H1 (cell line): ENCODE measurements at regions not wholly inside any gene's neighbourhood (a gene's known extent, or its start where the extent isn't known, plus 50 kb on each side); places are given as distances from the start of the nearest gene placed in this dataset.

Experiments
- CTCF ChIA-PET: fragments of 300-600 bp; sonication (Branson Sonifier 250); formaldehyde crosslinking; loops from one replicate; lab custom pipeline; 2021; ENCODE audit not compliant: partially characterized antibody; lab: Charles Lee
- POLR2A ChIA-PET: fragments of 300-600 bp; sonication (Branson Sonifier 250); formaldehyde crosslinking; loops from one replicate; lab custom pipeline; 2021; ENCODE audit warnings: inconsistent platforms; ENCODE audit not compliant: partially characterized antibody; lab: Charles Lee
- DNase-seq, 2 experiments: peaks; one replicate each; pipeline versions ENCODE4 v3.0.0 to v3.0.0-alpha.2; 2010 to 2022; ENCODE audit warnings: low spot score in 2 of 2, low read depth in 1 of 2, mixed read lengths in 1 of 2
- FAIRE-seq: peaks from 2 replicates; lab custom pipeline; 2011; peaks lifted over from hg19 to GRCh38; lab: Jason Lieb, UNC
- H2AFZ ChIP-seq: 2 replicates; pipeline ENCODE4 v1.8.1; 2012; ENCODE audit warnings: low read length, inconsistent platforms
- H2AK5ac ChIP-seq: 2 replicates; pipeline ENCODE4 v1.6.1; 2013; ENCODE audit warnings: low read depth, low read length
- H2BK120ac ChIP-seq: replicated peaks from 2 replicates; pipeline ENCODE3; 2013; ENCODE audit warnings: low read depth, low read length, inconsistent platforms
- H2BK12ac ChIP-seq: 2 replicates; pipeline ENCODE4 v1.6.1; 2013; ENCODE audit warnings: low read depth, low read length
- H2BK15ac ChIP-seq: 2 replicates; pipeline ENCODE4 v1.6.1; 2013; ENCODE audit warnings: low read length
- H2BK20ac ChIP-seq: 2 replicates; pipeline ENCODE4 v1.6.1; 2013; ENCODE audit warnings: low read length
- H2BK5ac ChIP-seq: 2 replicates; pipeline ENCODE4 v1.6.1; 2013; ENCODE audit warnings: low read depth, low read length
- H3K14ac ChIP-seq: 2 replicates; pipeline ENCODE4 v1.6.1; 2013; ENCODE audit warnings: inconsistent platforms; ENCODE audit not compliant: insufficient read length
- H3K18ac ChIP-seq: 2 replicates; pipeline ENCODE4 v1.6.1; 2013; ENCODE audit warnings: low read length; ENCODE audit errors: extremely low read depth
- H3K23ac ChIP-seq: 2 replicates; pipeline ENCODE4 v1.6.1; 2013; ENCODE audit warnings: inconsistent platforms; ENCODE audit not compliant: insufficient read length
- H3K23me2 ChIP-seq: 2 replicates; pipeline ENCODE4 v1.6.1; 2013; ENCODE audit warnings: low read depth, low read length
- H3K27ac ChIP-seq: 2 replicates; pipeline ENCODE4 v1.6.1; 2011; ENCODE audit warnings: low read depth, low read length, inconsistent platforms
- H3K27me3 ChIP-seq, 4 experiments: replicated peaks in 1 of 4; 1 replicate in 1 of 4; 2 replicates in 3 of 4; pipeline versions ENCODE4 v1.6.1 to v1.8.1; 2011 to 2013; ENCODE audit warnings: low read length in 3 of 4, mild to moderate bottlenecking in 3 of 4, inconsistent platforms in 2 of 4, mixed read lengths in 2 of 4, moderate library complexity in 1 of 4; ENCODE audit not compliant: control insufficient read depth in 3 of 4, insufficient read depth in 3 of 4; ENCODE audit errors: extremely low read depth in 1 of 4
- H3K36me3 ChIP-seq, 4 experiments: 2 replicates each; pipeline versions ENCODE4 v1.6.1 to v1.8.1; 2011 to 2013; ENCODE audit warnings: mild to moderate bottlenecking in 4 of 4, low read length in 3 of 4, moderate library complexity in 2 of 4, control low read depth in 1 of 4, inconsistent platforms in 1 of 4; ENCODE audit not compliant: insufficient read depth in 4 of 4, control insufficient read depth in 2 of 4
- H3K4ac ChIP-seq: replicated peaks from 2 replicates; pipeline ENCODE3; 2013; ENCODE audit warnings: low read length, low read depth, mixed read lengths, inconsistent platforms; ENCODE audit not compliant: insufficient read length
- H3K4me1 ChIP-seq, 4 experiments: replicated peaks in 1 of 4; 1 replicate in 1 of 4; 2 replicates in 3 of 4; pipeline versions ENCODE4 v1.6.1 to v1.8.1; 2011 to 2013; ENCODE audit warnings: low read length in 3 of 4, inconsistent platforms in 2 of 4, mixed read lengths in 1 of 4; ENCODE audit not compliant: insufficient read depth in 4 of 4, control insufficient read depth in 3 of 4
- H3K4me2 ChIP-seq, 2 experiments: 2 replicates each; pipeline versions ENCODE4 v1.6.1 to v1.8.1; 2011 to 2013; ENCODE audit warnings: low read depth in 2 of 2, low read length in 2 of 2, control low read depth in 1 of 2, inconsistent platforms in 1 of 2, mild to moderate bottlenecking in 1 of 2; ENCODE audit not compliant: insufficient read depth in 1 of 2
- H3K4me3 ChIP-seq, 4 experiments: fragments of 200-600, 300-600 bp in 1 of 4; sonication (generic), shearing (Covaris generic), sonication (Bioruptor Twin) in 1 of 4; 2 replicates each; pipeline versions ENCODE4 v1.5.1 to v1.8.1; 2011 to 2016; ENCODE audit warnings: low read length in 4 of 4, low read depth in 3 of 4, control low read depth in 2 of 4, inconsistent platforms in 2 of 4, mild to moderate bottlenecking in 2 of 4, mixed read lengths in 1 of 4, moderate library complexity in 1 of 4; ENCODE audit not compliant: insufficient read depth in 2 of 4; ENCODE audit errors: extremely low read depth in 1 of 4
- H3K56ac ChIP-seq: replicated peaks from 2 replicates; pipeline ENCODE3; 2013; ENCODE audit warnings: low read depth, mild to moderate bottlenecking, mixed read lengths, low read length, inconsistent platforms; ENCODE audit not compliant: insufficient read length
- H3K79me1 ChIP-seq: 2 replicates; pipeline ENCODE4 v1.6.1; 2013; ENCODE audit warnings: low read depth, low read length, control low read depth
- H3K79me2 ChIP-seq, 2 experiments: 2 replicates each; pipeline versions ENCODE4 v1.6.1 to v1.8.1; 2012 to 2013; ENCODE audit warnings: low read length in 2 of 2, mild to moderate bottlenecking in 2 of 2, inconsistent platforms in 1 of 2; ENCODE audit not compliant: insufficient read depth in 2 of 2, control insufficient read depth in 1 of 2
- H3K9ac ChIP-seq, 4 experiments: replicated peaks in 1 of 4; 1 replicate in 1 of 4; 2 replicates in 3 of 4; pipeline versions ENCODE4 v1.6.1 to v1.8.1; 2011 to 2013; ENCODE audit warnings: low read depth in 3 of 4, low read length in 3 of 4, control low read depth in 2 of 4, mild to moderate bottlenecking in 2 of 4, moderate library complexity in 2 of 4, inconsistent platforms in 1 of 4; ENCODE audit errors: extremely low read depth in 1 of 4
- H3K9me3 ChIP-seq, 2 experiments: 2 replicates each; pipeline versions ENCODE4 v1.6.1 to v1.8.1; 2012 to 2013; ENCODE audit warnings: mild to moderate bottlenecking in 2 of 2, moderate library complexity in 2 of 2, control low read depth in 1 of 2, inconsistent platforms in 1 of 2, low read depth in 1 of 2, low read length in 1 of 2, mixed read lengths in 1 of 2; ENCODE audit not compliant: insufficient read depth in 2 of 2
- H4K20me1 ChIP-seq, 2 experiments: replicated peaks in 1 of 2; 2 replicates each; pipeline versions ENCODE3 to v1.8.1; 2011 to 2013; ENCODE audit warnings: inconsistent platforms in 2 of 2, low read length in 2 of 2, mild to moderate bottlenecking in 1 of 2; ENCODE audit not compliant: insufficient read depth in 2 of 2, control insufficient read depth in 1 of 2
- H4K5ac ChIP-seq: 2 replicates; pipeline ENCODE4 v1.6.1; 2013; ENCODE audit warnings: low read length, low read depth, mixed read lengths, inconsistent platforms; ENCODE audit not compliant: insufficient read length
- H4K8ac ChIP-seq: 2 replicates; pipeline ENCODE4 v1.8.0; 2013; ENCODE audit warnings: mild to moderate bottlenecking, moderate library complexity, low read length, inconsistent platforms; ENCODE audit not compliant: insufficient read depth; ENCODE audit errors: extremely low read depth
- H4K91ac ChIP-seq: replicated peaks from 2 replicates; pipeline ENCODE3; 2013; ENCODE audit warnings: low read length, mixed read lengths, inconsistent platforms; ENCODE audit not compliant: insufficient read length
- BACH1 ChIP-seq: IDR thresholded peaks from 2 replicates; pipeline ENCODE4 v1.6.1; 2012; ENCODE audit warnings: low read length, improper control_type of control experiment
- CBX5 ChIP-seq: fragments of 300-800, 300-1000 bp; sonication (generic); IDR thresholded peaks from 2 replicates; pipeline ENCODE4 v1.7.1; 2016; ENCODE audit warnings: antibody characterized with exemption, low read length, low read depth
- CHD1 ChIP-seq: IDR thresholded peaks from 2 replicates; pipeline ENCODE4 v1.6.1; 2012; ENCODE audit warnings: low read depth, low read length, improper control_type of control experiment
- CTBP2 ChIP-seq: IDR thresholded peaks from 2 replicates; pipeline ENCODE4 v1.7.0; 2011; ENCODE audit warnings: borderline replicate concordance, mild to moderate bottlenecking, moderate library complexity, mixed read lengths, low read length; ENCODE audit not compliant: insufficient read depth, insufficient read length
- EGR1 ChIP-seq: IDR thresholded peaks from 2 replicates; pipeline ENCODE4 v1.6.1; 2011; ENCODE audit warnings: low read depth, low read length, borderline replicate concordance
- GTF2F1 ChIP-seq: IDR thresholded peaks from 2 replicates; pipeline ENCODE4 v1.6.1; 2012; ENCODE audit warnings: low read depth, low read length, improper control_type of control experiment, borderline replicate concordance
- HDAC2 ChIP-seq, 2 experiments: fragments of 300-600 bp in 1 of 2; sonication (generic) in 1 of 2; IDR thresholded peaks; 2 replicates each; pipeline ENCODE4 v1.6.1; 2011 to 2012; ENCODE audit warnings: low read depth in 2 of 2, low read length in 2 of 2, mild to moderate bottlenecking in 2 of 2, moderate library complexity in 2 of 2, borderline replicate concordance in 1 of 2, inconsistent platforms in 1 of 2
- HDAC6 ChIP-seq: IDR thresholded peaks from one replicate; pipeline ENCODE4 v1.7.1; 2012; ENCODE audit warnings: low read depth, mild to moderate bottlenecking, inconsistent platforms, low read length, moderate library complexity
- KDM5A ChIP-seq: fragments of 200-600 bp; IDR thresholded peaks from 2 replicates; pipeline ENCODE4 v1.7.1; 2012; ENCODE audit warnings: mild to moderate bottlenecking, low read length, inconsistent platforms, mixed read lengths
- RFX5 ChIP-seq: IDR thresholded peaks from 2 replicates; pipeline ENCODE4 v1.6.1; 2011; ENCODE audit warnings: low read depth, low read length, improper control_type of control experiment, borderline replicate concordance
- SAP30 ChIP-seq: fragments of 300-600 bp; sonication (generic); IDR thresholded peaks from 2 replicates; pipeline ENCODE4 v1.7.1; 2012; ENCODE audit warnings: low read length, moderate library complexity, mild to moderate bottlenecking, inconsistent platforms; ENCODE audit not compliant: insufficient read depth, insufficient replicate concordance
- SP1 ChIP-seq: IDR thresholded peaks from 2 replicates; pipeline ENCODE4 v1.6.1; 2011; ENCODE audit warnings: low read depth, low read length
- TAF7 ChIP-seq: optimal IDR thresholded peaks from 2 replicates; pipeline ENCODE3; 2011; ENCODE audit warnings: low read depth, mild to moderate bottlenecking, inconsistent platforms, low read length, moderate library complexity, borderline replicate concordance
- ZNF274 ChIP-seq: IDR thresholded peaks from 2 replicates; pipeline ENCODE4 v1.7.0; 2012; ENCODE audit warnings: low read length, borderline replicate concordance; ENCODE audit errors: extremely low read depth
- WGBS, 2 experiments: shearing (Covaris generic) in 1 of 2; methylation state at CpG; one replicate each; pipeline versions ENCODE4 v1.1.6 to v1.1.7; 2013 to 2015; ENCODE audit warnings: low lambda C conversion rate in 2 of 2, mixed read lengths in 2 of 2, inconsistent platforms in 1 of 2, low coverage in 1 of 2, missing lambda C conversion rate in 1 of 2; ENCODE audit not compliant: insufficient replicate concordance in 2 of 2, insufficient coverage in 1 of 2, insufficient read length in 1 of 2; ENCODE audit errors: extremely low coverage in 1 of 2, missing lambda C conversion rate in 1 of 2; 5-methylcytosine and 5-hydroxymethylcytosine counted together

GRCh38 chr15:26382444-26383072 is 390.3 kb downstream of the GABRB3 start:
- H3K4me3 ChIP-seq = no peak overlapping the region
- no peak overlapping the region for H3K56ac ChIP-seq
- ChIA-PET CTCF (interaction anchor here (1.0 to 1.2 kb wide), 2 partner anchors 13 to 94 kb away, joined by 4 read pairs; no protein-coding TSS in a partner anchor), POLR2A (no interaction called here)
- H3K4me1 ChIP-seq = no peaks in the 10 kb centered on the region
- no peak overlapping the region for H3K4me2 ChIP-seq
- DNase-seq (no peak), FAIRE-seq (no peak)
- no peak overlapping the region for H4K5ac ChIP-seq
- H3K23ac ChIP-seq = no peak overlapping the region
- no peak overlapping the region for H4K8ac ChIP-seq
- H2AK5ac ChIP-seq = no peak overlapping the region
- no peaks in the 10 kb centered on the region for H3K36me3 ChIP-seq
- H2AFZ ChIP-seq = no peak overlapping the region
- no peak overlapping the region for H3K27ac ChIP-seq
- H3K79me2 ChIP-seq = no peaks in the 10 kb centered on the region
- H2BK12ac ChIP-seq = no peak overlapping the region
- H3K23me2 ChIP-seq = no peaks in the 10 kb centered on the region; the same call in 1 of the 2 replicates
- WGBS, 2 experiments = 85% methylated on average over 8 of the region's 8 CpGs; no CpG with 5 or more reads in 1 of the 2 experiments
- H3K9me3 ChIP-seq = peaks cover 0 to 1% of the 10 kb centered on the region in 2 experiments; a peak in 1 of 4 replicates
- no peaks in the 10 kb centered on the region for H3K79me1 ChIP-seq
- H4K91ac ChIP-seq = no peak overlapping the region
- no peaks in the 10 kb centered on the region; a peak in 1 of 7 replicates for H3K27me3 ChIP-seq
- H3K4ac ChIP-seq = no peak overlapping the region
- no peak overlapping the region for H3K14ac ChIP-seq
- H2BK120ac ChIP-seq = no peak overlapping the region
- H3K18ac ChIP-seq = no peak overlapping the region
- H4K20me1 ChIP-seq = no peaks in the 10 kb centered on the region
- H2BK20ac ChIP-seq = no peak overlapping the region
- H2BK15ac ChIP-seq = no peak overlapping the region
- H2BK5ac ChIP-seq = no peak overlapping the region
- H3K9ac ChIP-seq = no peak overlapping the region
- TF ChIP-seq SAP30 (no peak), TAF7 (no peak), HDAC6 (no peak), RFX5 (no peak), BACH1 (no peak), SP1 (no peak), HDAC2 (IDR thresholded peaks at IDR 0.05; ENCODE audit: borderline replicate concordance in 1 of 2, low read depth in 2 of 2, low read length in 2 of 2) (no peak), CBX5 (no peak), GTF2F1 (no peak), EGR1 (no peak), CHD1 (no peak), CTBP2 (no peak), ZNF274 (no peak), KDM5A (no peak)
